ENCODE measurements at regions not wholly inside any gene's neighbourhood (a gene's known extent, or its start where the extent isn't known, plus 50 kb on each side); places are given as distances from the start of the nearest gene placed in this dataset.

DNA sequence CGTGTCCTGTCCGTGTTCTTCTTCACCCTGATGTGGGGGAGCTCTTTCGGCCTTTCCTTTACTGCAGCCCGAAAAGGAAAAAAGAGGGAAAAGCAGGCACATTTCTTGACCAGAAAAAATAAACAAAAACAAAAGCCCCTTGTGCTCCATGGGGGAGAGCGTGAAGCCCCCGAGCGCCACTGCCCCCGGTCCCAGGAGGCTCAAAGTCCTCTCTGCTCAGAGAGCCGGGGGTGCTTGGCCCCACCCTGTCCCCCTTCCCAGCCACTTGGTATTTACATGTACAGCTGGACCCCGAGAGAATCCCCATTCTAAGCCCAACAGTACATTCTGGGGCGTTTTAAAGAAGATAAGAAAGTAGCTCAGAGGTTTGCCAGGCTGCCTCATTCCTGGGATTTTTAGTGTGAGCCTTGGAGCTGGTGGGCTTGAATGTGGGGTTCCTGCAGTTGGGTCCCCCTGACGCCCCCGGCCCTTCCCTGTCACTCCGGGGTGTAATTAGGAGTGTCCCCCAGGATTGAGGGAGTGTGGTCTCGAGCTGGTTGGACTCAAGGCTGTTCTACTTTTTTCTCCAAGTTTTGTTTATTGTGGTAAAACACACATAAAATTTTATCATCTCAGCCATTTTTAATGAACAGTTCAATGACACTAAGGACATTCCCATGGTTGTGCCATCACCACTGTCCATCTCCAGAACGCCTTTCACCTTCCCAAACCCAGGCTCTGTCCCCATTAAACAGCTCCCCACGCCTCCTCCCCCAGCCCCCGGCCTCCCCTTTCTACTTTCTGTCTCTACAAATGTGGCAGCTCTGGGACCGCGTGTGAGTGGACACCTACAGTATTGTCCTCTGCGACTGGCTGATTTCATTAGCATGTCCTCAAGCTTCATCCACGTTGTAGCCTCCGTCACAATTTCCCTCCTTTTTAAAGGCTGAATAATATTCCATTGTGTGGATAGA, 55.7 kb upstream of the BHLHE23 start:
- H3K4me3 ChIP-seq (ENCODE audit: low read length in 2 of 2): no peak overlapping the region
- peaks cover 0 to 18% of the 10 kb centered on the region in 2 donors for H3K27me3 ChIP-seq (ENCODE audit: control insufficient read depth in 2 of 2, insufficient read depth in 1 of 2, low read length in 1 of 2)
- peaks cover 0 to 4% of the 10 kb centered on the region in 2 donors for H3K9me3 ChIP-seq (ENCODE audit: control insufficient read depth in 2 of 2, insufficient read depth in 1 of 2, low read length in 1 of 2)
- WGBS: 88% methylated on average over 23 of the region's 23 CpGs
- no peak for DNase-seq (ENCODE audit: low read depth in 6 of 9, low spot score in 9 of 9)
- H3K4me1 ChIP-seq (ENCODE audit: control insufficient read depth in 2 of 2, insufficient read depth in 2 of 2, low read length in 2 of 2): no peaks in the 10 kb centered on the region
- no peaks in the 10 kb centered on the region for H3K36me3 ChIP-seq (ENCODE audit: control insufficient read depth in 2 of 2, insufficient read depth in 2 of 2, low read length in 1 of 2)
- H3K27ac ChIP-seq (ENCODE audit: low read depth in 1 of 2, low read length in 1 of 2): no peak overlapping the region

DNA sequence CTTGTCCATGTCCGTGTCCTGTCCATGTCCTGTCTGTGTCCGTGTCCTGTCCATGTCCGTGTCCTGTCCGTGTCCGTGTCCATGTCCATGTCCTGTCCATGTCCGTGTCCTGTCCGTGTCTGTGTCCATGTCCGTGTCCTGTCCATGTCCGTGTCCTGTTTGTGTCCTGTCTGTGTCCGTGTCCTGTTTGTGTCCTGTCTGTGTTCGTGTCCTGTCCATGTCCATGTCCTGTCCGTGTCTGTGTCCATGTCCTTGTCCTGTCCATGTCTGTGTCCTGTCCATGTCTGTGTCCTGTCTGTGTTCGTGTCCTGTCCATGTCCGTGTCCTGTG, 55.0 kb upstream of the BHLHE23 start:
- 96% methylated on average over 14 of the region's 14 CpGs for WGBS
- H3K27me3 ChIP-seq (ENCODE audit: control insufficient read depth in 2 of 2, insufficient read depth in 1 of 2, low read length in 1 of 2): peaks cover 0 to 18% of the 10 kb centered on the region in 2 donors
- no peaks in the 10 kb centered on the region for H3K4me1 ChIP-seq (ENCODE audit: control insufficient read depth in 2 of 2, insufficient read depth in 2 of 2, low read length in 2 of 2)
- H3K36me3 ChIP-seq (ENCODE audit: control insufficient read depth in 2 of 2, insufficient read depth in 2 of 2, low read length in 1 of 2): no peaks in the 10 kb centered on the region
- peaks cover 0 to 4% of the 10 kb centered on the region in 2 donors for H3K9me3 ChIP-seq (ENCODE audit: control insufficient read depth in 2 of 2, insufficient read depth in 1 of 2, low read length in 1 of 2)
- H3K4me3 ChIP-seq (ENCODE audit: low read length in 2 of 2): no peak overlapping the region
- H3K27ac ChIP-seq (ENCODE audit: low read depth in 1 of 2, low read length in 1 of 2): no peak overlapping the region
- DNase-seq (ENCODE audit: low read depth in 6 of 9, low spot score in 9 of 9): no peak

DNA sequence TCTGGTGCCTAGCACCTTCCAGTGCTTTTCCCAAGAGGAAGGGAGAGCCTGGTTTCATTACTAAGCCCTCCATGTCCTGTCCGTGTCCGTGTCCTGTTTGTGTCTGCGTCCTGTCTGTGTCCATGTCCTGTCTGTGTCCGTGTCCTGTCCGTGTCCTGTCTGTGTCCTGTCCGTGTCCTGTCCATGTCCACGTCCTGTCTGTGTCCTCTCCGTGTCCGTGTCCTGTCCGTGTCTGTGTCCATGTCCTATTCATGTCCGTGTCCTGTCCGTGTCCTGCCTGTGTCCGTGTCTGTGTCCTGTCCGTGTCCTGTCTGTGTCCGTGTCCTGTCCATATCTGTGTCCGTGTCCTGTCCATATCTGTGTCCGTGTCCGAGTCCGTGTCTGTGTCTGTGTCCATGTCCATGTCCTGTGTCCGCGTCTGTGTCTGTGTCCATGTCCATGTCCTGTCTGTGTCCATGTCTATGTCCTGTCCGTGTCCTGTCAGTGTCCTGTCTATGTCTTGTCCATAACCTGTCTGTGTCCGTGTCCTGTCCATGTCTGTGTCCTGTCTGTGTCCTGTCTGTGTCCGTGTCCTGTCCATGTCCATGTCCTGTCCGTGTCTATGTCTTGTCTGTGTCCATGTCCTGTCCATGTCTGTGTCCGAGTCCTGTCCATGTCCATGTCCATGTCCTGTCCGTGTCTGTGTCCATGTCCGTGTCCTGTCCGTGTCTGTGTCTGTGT, 54.4 kb upstream of the BHLHE23 start:
- DNase-seq (ENCODE audit: low read depth in 6 of 9, low spot score in 9 of 9): no peak
- WGBS: 97% methylated on average over 29 of the region's 29 CpGs
- Histone ChIP-seq H3K4me3 (ENCODE audit: low read length in 2 of 2) (no peak overlapping the region), H3K4me1 (ENCODE audit: control insufficient read depth in 2 of 2, insufficient read depth in 2 of 2, low read length in 2 of 2) (no peaks in the 10 kb centered on the region), H3K27me3 (ENCODE audit: control insufficient read depth in 2 of 2, insufficient read depth in 1 of 2, low read length in 1 of 2) (peaks cover 2 to 23% of the 10 kb centered on the region in 2 donors), H3K27ac (ENCODE audit: low read depth in 1 of 2, low read length in 1 of 2) (no peak overlapping the region), H3K9me3 (ENCODE audit: control insufficient read depth in 2 of 2, insufficient read depth in 1 of 2, low read length in 1 of 2) (peaks cover 0 to 4% of the 10 kb centered on the region in 2 donors), H3K36me3 (ENCODE audit: control insufficient read depth in 2 of 2, insufficient read depth in 2 of 2, low read length in 1 of 2) (no peaks in the 10 kb centered on the region)

DNA sequence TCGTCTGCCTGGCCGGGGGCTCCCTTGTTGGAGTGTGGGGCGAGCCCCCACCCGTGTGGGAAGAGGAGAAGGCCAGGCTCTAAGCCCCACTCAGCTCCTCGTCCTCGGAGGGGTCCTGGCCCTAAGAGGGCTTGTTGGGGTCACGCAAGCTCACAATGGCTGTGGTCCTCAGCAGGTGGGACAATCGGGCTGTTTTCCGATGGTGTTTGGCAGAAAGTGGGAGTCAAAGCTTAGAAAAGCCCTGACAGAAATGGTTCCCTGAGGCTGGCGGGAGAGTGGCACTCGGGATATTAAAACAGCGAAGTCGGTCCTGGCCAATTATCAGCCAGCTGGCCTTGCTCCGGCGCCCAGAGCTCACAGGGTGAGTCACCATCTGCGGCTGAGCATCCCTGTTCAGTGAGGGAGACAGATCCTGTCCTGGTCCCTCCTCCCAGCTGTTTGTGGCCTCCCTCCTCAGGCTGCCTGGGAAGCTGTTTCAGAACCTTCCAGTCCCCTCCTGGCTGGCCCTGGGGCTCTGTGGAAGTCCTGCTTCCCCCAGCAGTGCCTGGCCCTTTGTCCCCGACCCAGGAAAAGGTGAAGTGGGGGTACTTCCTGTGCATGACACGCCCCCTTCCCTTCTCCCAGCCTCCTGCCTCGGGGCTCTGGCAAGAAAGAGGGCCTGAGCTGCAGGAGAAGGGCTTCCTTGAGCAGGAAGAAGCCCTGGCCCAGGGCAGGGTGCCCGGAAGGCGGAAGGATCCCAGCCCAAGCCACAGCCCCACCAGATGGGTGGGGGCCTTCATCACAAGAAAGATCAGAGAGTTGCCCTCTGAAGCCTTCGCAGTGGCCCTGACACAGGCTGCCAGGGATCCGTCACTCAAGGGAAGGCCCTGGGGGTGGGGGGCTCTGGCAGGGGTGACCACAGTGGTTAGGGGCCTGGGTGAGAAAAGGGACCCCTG, 53.6 kb upstream of the BHLHE23 start:
- no peak for DNase-seq (ENCODE audit: low read depth in 6 of 9, low spot score in 9 of 9)
- H3K27me3 ChIP-seq (ENCODE audit: control insufficient read depth in 2 of 2, insufficient read depth in 1 of 2, low read length in 1 of 2): peaks cover 2 to 26% of the 10 kb centered on the region in 2 donors
- peaks cover 0 to 4% of the 10 kb centered on the region in 2 donors for H3K9me3 ChIP-seq (ENCODE audit: control insufficient read depth in 2 of 2, insufficient read depth in 1 of 2, low read length in 1 of 2)
- H3K36me3 ChIP-seq (ENCODE audit: control insufficient read depth in 2 of 2, insufficient read depth in 2 of 2, low read length in 1 of 2): no peaks in the 10 kb centered on the region
- no peak overlapping the region for H3K4me3 ChIP-seq (ENCODE audit: low read length in 2 of 2)
- WGBS: 79% methylated on average over 23 of the region's 23 CpGs
- no peak overlapping the region for H3K27ac ChIP-seq (ENCODE audit: low read depth in 1 of 2, low read length in 1 of 2)
- H3K4me1 ChIP-seq (ENCODE audit: control insufficient read depth in 2 of 2, insufficient read depth in 2 of 2, low read length in 2 of 2): no peaks in the 10 kb centered on the region

DNA sequence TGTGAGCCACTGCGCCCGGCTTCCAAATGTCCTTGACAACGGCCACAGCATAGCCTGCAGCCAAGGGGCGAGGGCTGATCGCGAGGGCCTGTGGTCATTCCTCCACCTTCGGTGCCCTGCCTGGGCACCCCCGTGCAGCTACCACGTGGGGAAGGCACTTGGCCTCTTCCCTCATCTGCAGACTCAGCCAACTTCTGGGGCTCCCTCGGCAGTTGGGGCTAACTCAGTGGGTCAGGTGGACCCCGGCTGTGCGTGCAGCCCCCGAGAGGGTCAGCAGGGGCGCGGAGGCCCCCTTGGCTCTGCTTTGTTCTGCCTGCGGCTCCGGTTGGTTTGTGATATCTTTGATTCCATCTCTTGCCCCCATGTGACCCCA, 52.9 kb upstream of the BHLHE23 start:
- Histone ChIP-seq H3K9me3 (ENCODE audit: control insufficient read depth in 2 of 2, insufficient read depth in 1 of 2, low read length in 1 of 2) (peaks cover 0 to 4% of the 10 kb centered on the region in 2 donors), H3K4me1 (ENCODE audit: control insufficient read depth in 2 of 2, insufficient read depth in 2 of 2, low read length in 2 of 2) (no peaks in the 10 kb centered on the region), H3K36me3 (ENCODE audit: control insufficient read depth in 2 of 2, insufficient read depth in 2 of 2, low read length in 1 of 2) (no peaks in the 10 kb centered on the region), H3K27ac (ENCODE audit: low read depth in 1 of 2, low read length in 1 of 2) (no peak overlapping the region), H3K4me3 (ENCODE audit: low read length in 2 of 2) (no peak overlapping the region), H3K27me3 (ENCODE audit: control insufficient read depth in 2 of 2, insufficient read depth in 1 of 2, low read length in 1 of 2) (peaks cover 2 to 30% of the 10 kb centered on the region in 2 donors)
- no peak for DNase-seq (ENCODE audit: low read depth in 6 of 9, low spot score in 9 of 9)
- 92% methylated on average over 17 of the region's 17 CpGs for WGBS

DNA sequence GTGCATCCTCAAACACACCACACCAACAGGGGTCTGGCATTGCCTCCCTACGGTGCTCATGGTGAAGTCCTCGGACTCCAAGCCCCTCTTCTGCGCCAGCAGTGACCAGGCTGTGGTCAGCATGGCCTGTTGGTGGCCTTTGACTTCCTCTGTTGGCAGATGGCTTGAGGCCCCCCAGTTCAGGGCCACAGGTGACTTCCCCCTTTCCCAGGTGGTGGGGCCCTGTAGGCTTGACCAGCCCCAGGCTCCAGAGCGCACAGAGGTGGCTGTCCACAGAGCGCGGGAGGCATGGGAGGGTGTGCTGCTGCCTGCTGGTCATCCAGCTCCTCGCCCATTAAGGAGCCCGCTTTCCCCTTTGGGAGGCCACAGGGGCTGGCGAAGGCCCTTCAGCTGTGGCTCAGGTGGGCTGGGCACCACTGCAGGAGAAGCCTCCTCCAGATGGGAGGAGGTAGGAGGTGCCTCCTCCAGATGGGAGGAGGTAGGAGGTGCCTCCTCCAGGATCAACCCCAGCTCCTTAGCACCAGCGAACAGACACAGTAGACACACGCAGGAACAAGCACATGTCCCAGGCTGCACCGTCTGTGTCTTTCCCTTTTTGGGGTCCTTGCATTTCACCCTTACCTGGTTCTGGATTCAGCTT, 52.1 kb upstream of the BHLHE23 start:
- peaks cover 0 to 4% of the 10 kb centered on the region in 2 donors for H3K9me3 ChIP-seq (ENCODE audit: control insufficient read depth in 2 of 2, insufficient read depth in 1 of 2, low read length in 1 of 2)
- peaks cover 2 to 27% of the 10 kb centered on the region in 2 donors for H3K27me3 ChIP-seq (ENCODE audit: control insufficient read depth in 2 of 2, insufficient read depth in 1 of 2, low read length in 1 of 2)
- H3K4me3 ChIP-seq (ENCODE audit: low read length in 2 of 2): no peak overlapping the region
- H3K4me1 ChIP-seq (ENCODE audit: control insufficient read depth in 2 of 2, insufficient read depth in 2 of 2, low read length in 2 of 2): no peaks in the 10 kb centered on the region
- no peak overlapping the region for H3K27ac ChIP-seq (ENCODE audit: low read depth in 1 of 2, low read length in 1 of 2)
- DNase-seq (ENCODE audit: low read depth in 6 of 9, low spot score in 9 of 9): no peak
- H3K36me3 ChIP-seq (ENCODE audit: control insufficient read depth in 2 of 2, insufficient read depth in 2 of 2, low read length in 1 of 2): no peaks in the 10 kb centered on the region
- WGBS: 82% methylated on average over 12 of the region's 12 CpGs

DNA sequence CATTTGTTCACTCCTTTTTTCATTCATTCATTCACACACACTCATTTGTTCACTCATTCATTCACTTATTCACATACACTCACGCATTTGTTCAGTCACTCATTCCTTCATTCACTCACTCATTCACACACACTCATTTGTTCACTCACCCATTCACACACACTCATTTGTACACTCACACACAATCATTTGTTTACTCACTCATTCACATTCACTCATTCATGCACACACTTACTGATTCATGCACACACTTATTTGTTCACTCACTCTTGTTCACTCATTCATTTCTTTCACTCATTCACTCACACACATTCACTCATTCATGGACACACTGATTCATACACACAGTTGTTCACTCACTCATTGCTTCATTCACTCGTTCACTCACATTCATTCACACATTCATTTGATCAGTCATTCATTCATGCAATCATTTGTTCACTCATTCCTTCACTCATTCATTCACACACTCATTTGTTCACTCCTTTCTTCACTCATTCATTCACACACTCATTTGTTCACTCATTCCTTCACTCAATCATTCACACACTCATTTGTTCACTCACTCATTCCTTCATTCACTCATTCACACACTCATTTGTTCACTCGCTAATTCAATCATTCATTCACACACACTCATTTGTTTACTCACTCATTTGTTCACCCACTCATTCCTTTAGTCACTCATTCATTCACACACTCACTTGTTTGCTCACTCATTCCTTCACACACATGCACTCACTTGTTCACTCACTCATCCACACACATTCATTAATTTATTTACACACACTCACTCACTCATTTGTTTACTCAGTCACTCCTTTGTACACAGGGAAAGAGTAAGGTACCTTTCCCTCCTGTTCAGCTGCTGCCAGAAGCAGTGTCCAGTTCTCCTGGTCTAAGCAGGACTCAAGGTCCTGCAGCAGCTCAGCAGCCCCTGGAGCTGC, 50.7 kb upstream of the BHLHE23 start:
- DNase-seq (ENCODE audit: low read depth in 6 of 9, low spot score in 9 of 9): no peak
- no peak overlapping the region for H3K4me3 ChIP-seq (ENCODE audit: low read length in 2 of 2)
- WGBS: 90% methylated on average over 3 of the region's 3 CpGs

More for the DNA sequence above, 50.7 kb upstream of the BHLHE23 start:
- no peaks in the 10 kb centered on the region for H3K36me3 ChIP-seq (ENCODE audit: control insufficient read depth in 2 of 2, insufficient read depth in 2 of 2, low read length in 1 of 2)
- peaks cover 0 to 4% of the 10 kb centered on the region in 2 donors for H3K4me1 ChIP-seq (ENCODE audit: control insufficient read depth in 2 of 2, insufficient read depth in 2 of 2, low read length in 2 of 2)
- peaks cover 0 to 3% of the 10 kb centered on the region in 2 donors for H3K9me3 ChIP-seq (ENCODE audit: control insufficient read depth in 2 of 2, insufficient read depth in 1 of 2, low read length in 1 of 2)
- peaks cover 2 to 37% of the 10 kb centered on the region in 2 donors for H3K27me3 ChIP-seq (ENCODE audit: control insufficient read depth in 2 of 2, insufficient read depth in 1 of 2, low read length in 1 of 2)
- no peak overlapping the region for H3K27ac ChIP-seq (ENCODE audit: low read depth in 1 of 2, low read length in 1 of 2)

Measured in thymus (tissue), 11 donors.